B cell (primary cell): ENCODE measurements at regions not wholly inside any gene's neighbourhood (a gene's known extent, or its start where the extent isn't known, plus 50 kb on each side); places are given as distances from the start of the nearest gene placed in this dataset.

Experiments used
- EZH2 ChIP-seq: IDR thresholded peaks from 2 replicates; pipeline ENCODE4 v1.6.1; 2012; ENCODE audit warnings: borderline replicate concordance, low read depth, mild to moderate bottlenecking, moderate library complexity, low read length; ENCODE audit not compliant: insufficient read depth, poor library complexity, severe bottlenecking
- TF ChIP-seq, protein P1 (sequence below): fragments of 200-600 bp; IDR thresholded peaks from one replicate; pipeline ENCODE4 v1.8.0; 2022; ENCODE audit warnings: antibody characterized with exemption, mild to moderate bottlenecking

DNA sequence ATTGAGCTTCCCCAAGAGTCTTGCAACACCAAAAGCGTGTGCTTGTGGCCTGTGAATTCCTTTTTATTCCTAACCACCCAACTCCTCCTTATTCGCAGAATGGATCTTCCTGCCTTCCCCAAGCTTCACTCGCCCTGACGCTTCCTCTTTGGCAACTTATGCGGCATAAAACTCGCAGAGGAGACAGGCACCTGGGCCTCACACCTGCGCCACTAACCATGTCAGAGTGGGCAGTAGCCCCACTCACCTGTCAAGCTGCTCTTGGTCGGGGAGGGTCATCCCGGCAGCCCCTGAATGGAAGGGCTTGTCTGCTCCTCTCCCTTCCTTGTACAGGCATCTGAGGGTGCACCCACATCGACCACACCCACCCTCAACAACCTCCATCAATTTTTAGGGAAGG is 106.9 kb upstream of the GPC1 start:
- TF ChIP-seq, protein P1, sequence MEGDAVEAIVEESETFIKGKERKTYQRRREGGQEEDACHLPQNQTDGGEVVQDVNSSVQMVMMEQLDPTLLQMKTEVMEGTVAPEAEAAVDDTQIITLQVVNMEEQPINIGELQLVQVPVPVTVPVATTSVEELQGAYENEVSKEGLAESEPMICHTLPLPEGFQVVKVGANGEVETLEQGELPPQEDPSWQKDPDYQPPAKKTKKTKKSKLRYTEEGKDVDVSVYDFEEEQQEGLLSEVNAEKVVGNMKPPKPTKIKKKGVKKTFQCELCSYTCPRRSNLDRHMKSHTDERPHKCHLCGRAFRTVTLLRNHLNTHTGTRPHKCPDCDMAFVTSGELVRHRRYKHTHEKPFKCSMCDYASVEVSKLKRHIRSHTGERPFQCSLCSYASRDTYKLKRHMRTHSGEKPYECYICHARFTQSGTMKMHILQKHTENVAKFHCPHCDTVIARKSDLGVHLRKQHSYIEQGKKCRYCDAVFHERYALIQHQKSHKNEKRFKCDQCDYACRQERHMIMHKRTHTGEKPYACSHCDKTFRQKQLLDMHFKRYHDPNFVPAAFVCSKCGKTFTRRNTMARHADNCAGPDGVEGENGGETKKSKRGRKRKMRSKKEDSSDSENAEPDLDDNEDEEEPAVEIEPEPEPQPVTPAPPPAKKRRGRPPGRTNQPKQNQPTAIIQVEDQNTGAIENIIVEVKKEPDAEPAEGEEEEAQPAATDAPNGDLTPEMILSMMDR, result no peak
- TF ChIP-seq EZH2, result no peak
